Pancreas (tissue), 10 donors: ENCODE measurements at regions not wholly inside any gene's neighbourhood (a gene's known extent, or its start where the extent isn't known, plus 50 kb on each side); places are given as distances from the start of the nearest gene placed in this dataset.

Experiments
- ATAC-seq, 4 donors: fragments of 200-7000 bp; cut with Tn5 transposase; one replicate each; pipeline versions ENCODE4 v1.8.0 to v1.9.1; 2020; ENCODE audit warnings: mild to moderate bottlenecking in 4 of 4, moderate library complexity in 4 of 4
- DNase-seq, 6 donors: peaks; one replicate each; pipeline ENCODE4 v3.0.0-alpha.2; 2020
- FAIRE-seq: peaks from 2 replicates; lab custom pipeline; 2012; peaks lifted over from hg19 to GRCh38; lab: Jason Lieb, UNC
- H3K27ac ChIP-seq, 4 donors: fragments of 200-600 bp; sonication (generic); 1 replicate in 3 of 4; 2 replicates in 1 of 4; pipeline versions ENCODE4 v1.5.0 to v1.8.0; 2020
- H3K27me3 ChIP-seq, 4 donors: fragments of 200-600 bp; one replicate each; pipeline ENCODE4 v1.8.0; 2021
- H3K36me3 ChIP-seq, 3 donors: fragments of 200-600 bp; sonication (generic) in 1 of 3; one replicate each; pipeline versions ENCODE4 v1.5.0 to v1.8.0; 2020 to 2021
- H3K4me1 ChIP-seq, 3 donors: fragments of 200-600 bp; one replicate each; pipeline ENCODE4 v1.8.0; 2021
- H3K4me3 ChIP-seq, 4 donors: fragments of 200-600 bp; sonication (generic) in 2 of 4; one replicate each; pipeline versions ENCODE4 v1.5.0 to v1.8.0; 2020 to 2021
- H3K9me3 ChIP-seq, 4 donors: fragments of 200-600 bp; one replicate each; pipeline ENCODE4 v1.8.0; 2021
- CTCF ChIP-seq, 4 donors: fragments of 200-600 bp; sonication (generic) in 3 of 4; IDR thresholded peaks; one replicate each; pipeline versions ENCODE4 v1.5.0 to v1.8.0; 2021; ENCODE audit warnings: antibody characterized with exemption in 4 of 4
- WGBS, 2 donors: extraction: QIAGEN DNeasy Blood & Tissue Kit; methylation state at CpG; one replicate each; pipeline ENCODE4 v1.1.7; 2013; 5-methylcytosine and 5-hydroxymethylcytosine counted together
- intact Hi-C, 3 donors: fragments of 100-400 bp; cut with DNase I; formaldehyde crosslinking; loops; one replicate each; pipeline versions ENCODE4 v1.11.1 to v1.14.2; 2022
- donor health status: healthy with polysubstance abuse.
- donor health status: DM: no; HTN: no; CAD: no; lungs with moderate emphysema.
- donor health status: DM: no; HTN: no; CAD: no.
- donor health status: control.
- donor health status: control.
- donor health status: Bipolar disorder and iron deficiency.
- donor health status: DM: yes; HTN: yes; CAD: no.
- donor health status: DM: no; HTN: no; CAD: no.
- donor health status: DM: no; HTN: no; CAD: no.
- donor health status: DM: yes; HTN: yes; CAD: no.

GRCh38 chr9:88270413-88270812, 117.8 kb upstream of the SPIN1 start:
- H3K36me3 ChIP-seq, result no peaks in the 10 kb centered on the region
- WGBS, 2 donors, result 73 to 75% methylated on average over 3 of the region's 3 CpGs
- no peak overlapping the region for H3K27ac ChIP-seq
- FAIRE-seq (no peak), DNase-seq (no peak), ATAC-seq (no peak)
- no peak overlapping the region for H3K4me3 ChIP-seq
- no peaks in the 10 kb centered on the region for H3K4me1 ChIP-seq
- no peak for TF ChIP-seq CTCF (IDR thresholded peaks at IDR 0.05)
- H3K27me3 ChIP-seq, result no peaks in the 10 kb centered on the region
- no peaks in the 10 kb centered on the region for H3K9me3 ChIP-seq
- intact Hi-C loops, result no loop called here

GRCh38 chr9:88268886-88269285, 119.4 kb upstream of the SPIN1 start:
- Histone ChIP-seq H3K27me3 (no peaks in the 10 kb centered on the region), H3K36me3 (no peaks in the 10 kb centered on the region), H3K9me3 (no peaks in the 10 kb centered on the region), H3K27ac (no peak overlapping the region), H3K4me1 (no peaks in the 10 kb centered on the region), H3K4me3 (no peak overlapping the region)
- no peak for DNase-seq
- FAIRE-seq, result no peak
- no peak for TF ChIP-seq CTCF (IDR thresholded peaks at IDR 0.05)
- no peak for ATAC-seq
- intact Hi-C loops, result no loop called here

GRCh38 chr9:88267283-88267682, 121.0 kb upstream of the SPIN1 start:
- no peak for TF ChIP-seq CTCF (IDR thresholded peaks at IDR 0.05)
- Histone ChIP-seq H3K36me3 (no peaks in the 10 kb centered on the region), H3K4me1 (no peaks in the 10 kb centered on the region), H3K27me3 (no peaks in the 10 kb centered on the region), H3K9me3 (no peaks in the 10 kb centered on the region), H3K4me3 (no peak overlapping the region), H3K27ac (no peak overlapping the region)
- intact Hi-C loops, result no loop called here
- DNase-seq (no peak), ATAC-seq (no peak), FAIRE-seq (no peak)
- WGBS, 2 donors, result 75 to 76% methylated on average over 4 of the region's 4 CpGs

GRCh38 chr9:88266416-88266815, 121.8 kb upstream of the SPIN1 start:
- 56% methylated on average over 2 of the region's 2 CpGs for WGBS, 2 donors
- H3K4me1 ChIP-seq, result no peaks in the 10 kb centered on the region
- intact Hi-C loops, result no loop called here
- TF ChIP-seq CTCF (IDR thresholded peaks at IDR 0.05), result no peak
- no peak overlapping the region for H3K27ac ChIP-seq
- DNase-seq (no peak), FAIRE-seq (no peak), ATAC-seq (no peak)
- H3K9me3 ChIP-seq, result no peaks in the 10 kb centered on the region
- no peaks in the 10 kb centered on the region for H3K36me3 ChIP-seq
- no peaks in the 10 kb centered on the region for H3K27me3 ChIP-seq
- H3K4me3 ChIP-seq, result no peak overlapping the region

GRCh38 chr9:88259001-88259400, 120.7 kb upstream of the SPATA31C2 start:
- Histone ChIP-seq H3K27ac (peak overlapping the region in 1 of 4 donors; percentile 63), H3K27me3 (no peaks in the 10 kb centered on the region), H3K9me3 (no peaks in the 10 kb centered on the region), H3K4me3 (no peak overlapping the region), H3K36me3 (no peaks in the 10 kb centered on the region), H3K4me1 (no peaks in the 10 kb centered on the region)
- TF ChIP-seq CTCF (IDR thresholded peaks at IDR 0.05), result no peak
- 82 to 86% methylated on average over 3 of the region's 3 CpGs for WGBS, 2 donors
- ATAC-seq, result no peak
- no peak for FAIRE-seq
- no peak for DNase-seq
- intact Hi-C loops, result no loop called here
